CD4-positive, alpha-beta T cell treated with Interleukin-4 for 1 hour (primary cell): ENCODE measurements at regions not wholly inside any gene's neighbourhood (a gene's known extent, or its start where the extent isn't known, plus 50 kb on each side); places are given as distances from the start of the nearest gene placed in this dataset.
"Not testable (repeated sequence)": the region's sequence is repeated elsewhere in the genome, so short reads cannot be mapped to it uniquely, and the experiment has no call there.

Experiments
- DNase-seq, 2 donors: peaks; one replicate each; pipeline ENCODE4 v3.0.0-alpha.2; 2020 to 2022

- DNase-seq = no peak
Observed at GRCh38 chr1:199561334-199561733, 466.2 kb upstream of the NR5A2 start.

- DNase-seq = no peak
Observed at GRCh38 chr1:199573047-199573446, 454.5 kb upstream of the NR5A2 start.

- DNase-seq = no peak
Observed at GRCh38 chr1:199574950-199575349, 452.6 kb upstream of the NR5A2 start.

GRCh38 chr1:199580300-199580699 lies 447.2 kb upstream of the NR5A2 start:
- no peak for DNase-seq

- DNase-seq = no peak
Observed at GRCh38 chr1:199585392-199585791, 442.1 kb upstream of the NR5A2 start.

GRCh38 chr1:199590708-199591107 lies 436.8 kb upstream of the NR5A2 start:
- no peak for DNase-seq

- DNase-seq = no peak
Observed at GRCh38 chr1:199591468-199591867, 436.0 kb upstream of the NR5A2 start.

GRCh38 chr1:199593475-199593874 lies 434.0 kb upstream of the NR5A2 start:
- no peak for DNase-seq

- DNase-seq = not testable (repeated sequence)
Observed at GRCh38 chr1:199596448-199596847, 431.1 kb upstream of the NR5A2 start.

GRCh38 chr1:199597152-199597551 lies 430.4 kb upstream of the NR5A2 start:
- DNase-seq = no peak

- DNase-seq = no peak
Observed at GRCh38 chr1:199608414-199608813, 419.1 kb upstream of the NR5A2 start.

GRCh38 chr1:199612976-199613774 lies 414.3 kb upstream of the NR5A2 start:
- DNase-seq = no peak

GRCh38 chr1:199616947-199617346 lies 410.6 kb upstream of the NR5A2 start:
- no peak for DNase-seq

GRCh38 chr1:199619223-199619622 lies 408.3 kb upstream of the NR5A2 start:
- DNase-seq = no peak

GRCh38 chr1:199626228-199626627 lies 401.3 kb upstream of the NR5A2 start:
- DNase-seq = not testable (repeated sequence)

- DNase-seq = peak in 1 of 2 donors; percentile 13
Observed at GRCh38 chr1:199629624-199630023, 397.9 kb upstream of the NR5A2 start.

- DNase-seq = no peak
Observed at GRCh38 chr1:199639453-199639852, 388.1 kb upstream of the NR5A2 start.

- no peak for DNase-seq
Observed at GRCh38 chr1:199641531-199641930, 386.0 kb upstream of the NR5A2 start.

GRCh38 chr1:199644912-199645311 lies 382.6 kb upstream of the NR5A2 start:
- DNase-seq = no peak

GRCh38 chr1:199646761-199647160 lies 380.7 kb upstream of the NR5A2 start:
- no peak for DNase-seq

- no peak for DNase-seq
Observed at GRCh38 chr1:199657449-199657848, 370.1 kb upstream of the NR5A2 start.

- no peak for DNase-seq
Observed at GRCh38 chr1:199660071-199660470, 367.4 kb upstream of the NR5A2 start.

GRCh38 chr1:199665371-199665770 lies 362.1 kb upstream of the NR5A2 start:
- DNase-seq = no peak

GRCh38 chr1:199667089-199667488 lies 360.4 kb upstream of the NR5A2 start:
- DNase-seq = no peak

- DNase-seq = no peak
Observed at GRCh38 chr1:199669916-199670315, 357.6 kb upstream of the NR5A2 start.
